Hepatocyte (in vitro differentiated cells): ENCODE measurements at regions not wholly inside any gene's neighbourhood (a gene's known extent, or its start where the extent isn't known, plus 50 kb on each side); places are given as distances from the start of the nearest gene placed in this dataset.

Experiments used
- EZH2phosphoT487 ChIP-seq: fragments of 200-600 bp; sonication (generic); IDR thresholded peaks from one replicate; pipeline ENCODE4 v1.6.1; 2018; ENCODE audit warnings: antibody characterized with exemption, mild to moderate bottlenecking, low read depth, moderate library complexity; ENCODE audit not compliant: unreplicated experiment, severe bottlenecking
- TF ChIP-seq, protein P1 (sequence below): fragments of 200-600 bp; sonication (generic); IDR thresholded peaks from 2 replicates; pipeline ENCODE4 v1.5.1; 2016; ENCODE audit warnings: antibody characterized with exemption, mild to moderate bottlenecking; ENCODE audit not compliant: poor library complexity

DNA sequence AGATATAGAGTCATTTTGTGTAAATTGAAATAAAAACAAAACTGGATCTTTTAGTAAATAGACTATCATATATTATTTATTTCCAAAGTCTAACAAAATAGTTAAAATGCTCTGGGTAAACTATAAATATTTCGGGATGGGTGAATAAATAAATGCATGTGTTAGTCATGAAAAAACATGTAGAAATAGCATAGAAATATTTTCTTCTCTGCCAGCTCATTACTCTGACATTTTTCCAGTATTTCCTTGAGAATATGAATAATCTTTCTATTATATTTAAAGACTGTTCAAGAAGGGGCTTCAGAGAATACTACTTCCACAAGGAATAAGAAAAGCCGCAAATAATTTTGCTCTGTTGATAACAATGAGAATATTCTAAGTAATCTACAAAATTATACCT, 880.4 kb downstream of the TRIB2 start:
- TF ChIP-seq, protein P1, sequence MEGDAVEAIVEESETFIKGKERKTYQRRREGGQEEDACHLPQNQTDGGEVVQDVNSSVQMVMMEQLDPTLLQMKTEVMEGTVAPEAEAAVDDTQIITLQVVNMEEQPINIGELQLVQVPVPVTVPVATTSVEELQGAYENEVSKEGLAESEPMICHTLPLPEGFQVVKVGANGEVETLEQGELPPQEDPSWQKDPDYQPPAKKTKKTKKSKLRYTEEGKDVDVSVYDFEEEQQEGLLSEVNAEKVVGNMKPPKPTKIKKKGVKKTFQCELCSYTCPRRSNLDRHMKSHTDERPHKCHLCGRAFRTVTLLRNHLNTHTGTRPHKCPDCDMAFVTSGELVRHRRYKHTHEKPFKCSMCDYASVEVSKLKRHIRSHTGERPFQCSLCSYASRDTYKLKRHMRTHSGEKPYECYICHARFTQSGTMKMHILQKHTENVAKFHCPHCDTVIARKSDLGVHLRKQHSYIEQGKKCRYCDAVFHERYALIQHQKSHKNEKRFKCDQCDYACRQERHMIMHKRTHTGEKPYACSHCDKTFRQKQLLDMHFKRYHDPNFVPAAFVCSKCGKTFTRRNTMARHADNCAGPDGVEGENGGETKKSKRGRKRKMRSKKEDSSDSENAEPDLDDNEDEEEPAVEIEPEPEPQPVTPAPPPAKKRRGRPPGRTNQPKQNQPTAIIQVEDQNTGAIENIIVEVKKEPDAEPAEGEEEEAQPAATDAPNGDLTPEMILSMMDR, result no peak
- no peak for TF ChIP-seq EZH2phosphoT487
